ENCODE measurements at regions not wholly inside any gene's neighbourhood (a gene's known extent, or its start where the extent isn't known, plus 50 kb on each side); places are given as distances from the start of the nearest gene placed in this dataset.

GRCh38 chr12:124689631-124690030 is 122.2 kb upstream of the NCOR2 start:
- no peaks in the 10 kb centered on the region for H3K27me3 ChIP-seq (ENCODE audit: control insufficient read depth, insufficient read depth, low read length)
- no peak overlapping the region for H3K23ac ChIP-seq (ENCODE audit: low read depth, low read length)
- H4K5ac ChIP-seq (ENCODE audit: low read depth, low read length): no peak overlapping the region
- in situ Hi-C loops (cut with MboI; ENCODE audit: low sequenced_read_pairs): no loop called here
- H3K56ac ChIP-seq (ENCODE audit: extremely low read depth, insufficient read depth, low read length): no peak overlapping the region
- ChIA-PET CTCF (no interaction called here), POLR2A (ENCODE audit: unreplicated experiment) (no interaction called here)
- H2BK120ac ChIP-seq (ENCODE audit: low read depth, low read length): 0 out of 2 replicates have a peak overlapping the region, but pooled peaks have one; percentile 15
- no peak overlapping the region for H2BK5ac ChIP-seq (ENCODE audit: low read depth, low read length, poor library complexity, severe bottlenecking)
- WGBS, 2 experiments (ENCODE audit: extremely low coverage in 2 of 2, insufficient read length in 1 of 2): no CpG with 5 or more reads among the region's 2 CpGs
- no peak for ATAC-seq (ENCODE audit: low read depth)
- no peak overlapping the region for H3K4me3 ChIP-seq (ENCODE audit: insufficient read depth, low read depth, low read length)
- DNase-seq: no peak
- no peak overlapping the region for H4K91ac ChIP-seq (ENCODE audit: insufficient read depth, low read depth, low read length)
- H4K20me1 ChIP-seq (ENCODE audit: insufficient read depth, low read length): no peaks in the 10 kb centered on the region
- H3K36me3 ChIP-seq (ENCODE audit: control insufficient read depth, insufficient read depth, low read length): no peaks in the 10 kb centered on the region
- peaks cover 5% of the 10 kb centered on the region; the same call in 1 of the 2 replicates for H3K9me1 ChIP-seq (ENCODE audit: insufficient read depth, low read length)
- TF ChIP-seq, protein P1, sequence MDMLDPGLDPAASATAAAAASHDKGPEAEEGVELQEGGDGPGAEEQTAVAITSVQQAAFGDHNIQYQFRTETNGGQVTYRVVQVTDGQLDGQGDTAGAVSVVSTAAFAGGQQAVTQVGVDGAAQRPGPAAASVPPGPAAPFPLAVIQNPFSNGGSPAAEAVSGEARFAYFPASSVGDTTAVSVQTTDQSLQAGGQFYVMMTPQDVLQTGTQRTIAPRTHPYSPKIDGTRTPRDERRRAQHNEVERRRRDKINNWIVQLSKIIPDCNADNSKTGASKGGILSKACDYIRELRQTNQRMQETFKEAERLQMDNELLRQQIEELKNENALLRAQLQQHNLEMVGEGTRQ (IDR thresholded peaks at IDR 0.05; ENCODE audit: low read depth, low read length): 0 out of 2 replicates have a peak, but pooled peaks have one; percentile 12
- TF ChIP-seq MXI1 (IDR thresholded peaks at IDR 0.05; ENCODE audit: borderline replicate concordance, low read depth, low read length) (no peak), RCOR1 (IDR thresholded peaks at IDR 0.05; ENCODE audit: insufficient replicate concordance, low read length) (no peak)
- peaks cover 22% of the 10 kb centered on the region for H3K4me1 ChIP-seq (ENCODE audit: control insufficient read depth, insufficient read depth, low read length)
- dilution Hi-C loops (cut with HindIII; ENCODE audit: low sequenced_read_pairs, unreplicated experiment): loop anchor here (10.0 kb wide), 1 partner anchor 45 kb away; no protein-coding TSS in a partner anchor
- no TSS peak for BruUV-seq (replicated peaks)
- no peak overlapping the region for H2BK20ac ChIP-seq (ENCODE audit: low read depth, low read length)
- H3K4me2 ChIP-seq (ENCODE audit: low read depth, low read length): no peak overlapping the region
- peaks cover 12% of the 10 kb centered on the region for H3K9me3 ChIP-seq (ENCODE audit: control insufficient read depth, insufficient read depth, low read length)
- H2AK9ac ChIP-seq (replicated peaks; ENCODE audit: low read depth, low read length, poor library complexity): no peak overlapping the region
- no peak overlapping the region for H2AFZ ChIP-seq (replicated peaks; ENCODE audit: low read length, poor library complexity)
- H2AK5ac ChIP-seq (ENCODE audit: low read depth, low read length): peak overlapping the region; percentile 21
- intact Hi-C loops (cut with micrococcal nuclease): no loop called here
- no peak overlapping the region for H3K9ac ChIP-seq (ENCODE audit: low read depth, low read length)
- H3K27ac ChIP-seq (ENCODE audit: insufficient read depth, low read length): no peak overlapping the region
- no peak overlapping the region for H3K18ac ChIP-seq (ENCODE audit: low read depth, low read length)
- no peak overlapping the region for H4K8ac ChIP-seq (ENCODE audit: low read depth in 2 of 2, low read length in 2 of 2)
- no peak overlapping the region for H2BK15ac ChIP-seq (ENCODE audit: low read depth, low read length)
- 0 out of 4 replicates have a peak, but pooled peaks cover 0 to 2% of the 10 kb centered on the region in 2 experiments for H3K79me1 ChIP-seq (ENCODE audit: low read depth in 1 of 2, low read length in 2 of 2)
- no peak overlapping the region for H3K14ac ChIP-seq (replicated peaks; ENCODE audit: low read depth, low read length)
- no peak overlapping the region; the same call in 1 of the 2 replicates for H3K4ac ChIP-seq (ENCODE audit: low read depth, low read length)

Measured in IMR-90 (cell line).